ENCODE measurements at regions not wholly inside any gene's neighbourhood (a gene's known extent, or its start where the extent isn't known, plus 50 kb on each side); places are given as distances from the start of the nearest gene placed in this dataset.

GRCh38 chr1:208425096-208425495 is 180.9 kb upstream of the PLXNA2 start:
- Histone ChIP-seq H3K36me3 (ENCODE audit: control insufficient read depth, insufficient read depth, low read length) (no peaks in the 10 kb centered on the region), H3K27me3 (ENCODE audit: control insufficient read depth, insufficient read depth, low read length) (no peaks in the 10 kb centered on the region; the same call in 1 of the 2 replicates), H3K4me1 (ENCODE audit: control insufficient read depth, insufficient read depth, low read length) (no peaks in the 10 kb centered on the region), H3K9me3 (ENCODE audit: control insufficient read depth, insufficient read depth, low read depth, low read length) (no peaks in the 10 kb centered on the region), H3K27ac (ENCODE audit: low read length) (no peak overlapping the region), H3K4me3 (ENCODE audit: low read depth in 2 of 2, low read length in 2 of 2) (no peak overlapping the region)
- CTCF ChIA-PET: no interaction called here
- DNase-seq (ENCODE audit: low read depth, low spot score) (no peak), ATAC-seq (no peak)
- no peak for TF ChIP-seq SIN3A (IDR thresholded peaks at IDR 0.05; ENCODE audit: borderline replicate concordance, insufficient read depth, low read depth, low read length)
- in situ Hi-C loops (cut with HindIII; ENCODE audit: low pct_unique_long_range_greater_than_20kb, low sequenced_read_pairs): no loop called here
- BruUV-seq (replicated peaks): no TSS peak
- intact Hi-C loops (cut with micrococcal nuclease; ENCODE audit: unreplicated experiment): no loop called here
- POLR2A ChIA-PET: no interaction called here

- BruUV-seq (replicated peaks): no TSS peak
- no peaks in the 10 kb centered on the region; the same call in 1 of the 2 replicates for H3K27me3 ChIP-seq (ENCODE audit: control insufficient read depth, insufficient read depth, low read length)
- no peak for TF ChIP-seq POLR2AphosphoS5 (IDR thresholded peaks at IDR 0.05; ENCODE audit: low read depth, low read length)
- no peak for TF ChIP-seq REST (IDR thresholded peaks at IDR 0.05; ENCODE audit: insufficient read depth in 1 of 2, low read depth in 2 of 2, low read length in 1 of 2)
- no peak for TF ChIP-seq SIN3A (IDR thresholded peaks at IDR 0.05; ENCODE audit: borderline replicate concordance, insufficient read depth, low read depth, low read length)
- TF ChIP-seq CTCF (IDR thresholded peaks at IDR 0.05): no peak
- TF ChIP-seq TCF7L2 (IDR thresholded peaks at IDR 0.05; ENCODE audit: low read depth, low read length): no peak
Observed at GRCh38 chr1:208430220-208430619, 186.0 kb upstream of the PLXNA2 start.

GRCh38 chr1:208431721-208432120 is 187.5 kb upstream of the PLXNA2 start:
- Histone ChIP-seq H3K36me3 (ENCODE audit: control insufficient read depth, insufficient read depth, low read length) (no peaks in the 10 kb centered on the region), H3K4me3 (ENCODE audit: low read depth in 2 of 2, low read length in 2 of 2) (no peak overlapping the region), H3K4me1 (ENCODE audit: control insufficient read depth, insufficient read depth, low read length) (no peaks in the 10 kb centered on the region), H3K27me3 (ENCODE audit: control insufficient read depth, insufficient read depth, low read length) (no peaks in the 10 kb centered on the region; the same call in 1 of the 2 replicates), H3K9me3 (ENCODE audit: control insufficient read depth, insufficient read depth, low read depth, low read length) (no peaks in the 10 kb centered on the region), H3K27ac (ENCODE audit: low read length) (no peak overlapping the region)
- DNase-seq (ENCODE audit: low read depth, low spot score) (no peak), ATAC-seq (no peak)
- POLR2A ChIA-PET: no interaction called here
- intact Hi-C loops (cut with micrococcal nuclease; ENCODE audit: unreplicated experiment): no loop called here
- TF ChIP-seq REST (IDR thresholded peaks at IDR 0.05; ENCODE audit: insufficient read depth in 1 of 2, low read depth in 2 of 2, low read length in 1 of 2): no peak
- no peak for TF ChIP-seq POLR2AphosphoS5 (IDR thresholded peaks at IDR 0.05; ENCODE audit: low read depth, low read length)
- TF ChIP-seq TCF7L2 (IDR thresholded peaks at IDR 0.05; ENCODE audit: low read depth, low read length): no peak
- no peak for TF ChIP-seq SIN3A (IDR thresholded peaks at IDR 0.05; ENCODE audit: borderline replicate concordance, insufficient read depth, low read depth, low read length)
- TF ChIP-seq CTCF (IDR thresholded peaks at IDR 0.05): no peak
- no TSS peak for BruUV-seq (replicated peaks)
- in situ Hi-C loops (cut with HindIII; ENCODE audit: low pct_unique_long_range_greater_than_20kb, low sequenced_read_pairs): no loop called here
- CTCF ChIA-PET: interaction anchor here (0.5 kb wide), 1 partner anchor 776 kb away, joined by 3 read pairs; no protein-coding TSS in a partner anchor

More at GRCh38 chr1:208430220-208430619, 186.0 kb upstream of the PLXNA2 start:
- intact Hi-C loops (cut with micrococcal nuclease; ENCODE audit: unreplicated experiment) (no loop called here), in situ Hi-C loops (cut with HindIII; ENCODE audit: low pct_unique_long_range_greater_than_20kb, low sequenced_read_pairs) (no loop called here)
- Histone ChIP-seq H3K27ac (ENCODE audit: low read length) (no peak overlapping the region), H3K36me3 (ENCODE audit: control insufficient read depth, insufficient read depth, low read length) (no peaks in the 10 kb centered on the region), H3K9me3 (ENCODE audit: control insufficient read depth, insufficient read depth, low read depth, low read length) (no peaks in the 10 kb centered on the region), H3K4me3 (ENCODE audit: low read depth in 2 of 2, low read length in 2 of 2) (no peak overlapping the region), H3K4me1 (ENCODE audit: control insufficient read depth, insufficient read depth, low read length) (no peaks in the 10 kb centered on the region)
- ChIA-PET POLR2A (no interaction called here), CTCF (no interaction called here)
- no peak for ATAC-seq
- no peak for DNase-seq (ENCODE audit: low read depth, low spot score)
